Vagina (tissue), 2 donors: ENCODE measurements at regions not wholly inside any gene's neighbourhood (a gene's known extent, or its start where the extent isn't known, plus 50 kb on each side); places are given as distances from the start of the nearest gene placed in this dataset.

Source experiments
- DNase-seq, 2 donors: peaks; one replicate each; pipeline ENCODE4 v3.0.0-alpha.2; 2017; ENCODE audit errors: extremely low spot score in 2 of 2
- H3K27ac ChIP-seq: fragments of 200-600 bp; sonication (generic); one replicate; pipeline ENCODE4 v1.5.1; 2019
- H3K27me3 ChIP-seq: fragments of 200-600 bp; sonication (generic); one replicate; pipeline ENCODE4 v1.5.1; 2019
- H3K36me3 ChIP-seq, 2 donors: fragments of 200-600 bp; sonication (generic); one replicate each; pipeline ENCODE4 v1.5.1; 2017 to 2019
- H3K4me1 ChIP-seq: fragments of 200-600 bp; sonication (generic); one replicate; pipeline ENCODE4 v1.5.1; 2019
- H3K4me3 ChIP-seq, 2 donors: fragments of 200-600 bp; sonication (generic); 1 replicate in 1 of 2; 2 replicates in 1 of 2; pipeline ENCODE4 v1.5.1; 2016 to 2019
- H3K9me3 ChIP-seq: fragments of 200-600 bp; sonication (generic); one replicate; pipeline ENCODE4 v1.5.1; 2019
- POLR2A ChIP-seq, 2 donors: fragments of 450-650 bp; IDR thresholded peaks; one replicate each; pipeline ENCODE4 v1.6.1; 2017; ENCODE audit warnings: antibody characterized with exemption in 2 of 2, mild to moderate bottlenecking in 2 of 2, moderate library complexity in 2 of 2
- POLR2AphosphoS5 ChIP-seq, 2 donors: sonication (generic); formaldehyde crosslinking; IDR thresholded peaks; one replicate each; pipeline ENCODE4 v1.9.0; 2017; ENCODE audit warnings: antibody characterized with exemption in 2 of 2, mild to moderate bottlenecking in 2 of 2, low read depth in 1 of 2; ENCODE audit not compliant: insufficient read depth in 1 of 2
- intact Hi-C: fragments of 100-400 bp; cut with DNase I; formaldehyde crosslinking; loops from one replicate; pipeline ENCODE4 v1.15.1; 2023
- TF ChIP-seq, protein P1 (sequence below), 3 experiments: fragments of 450-650 bp in 2 of 3; fragments of 200-600 bp in 1 of 3; sonication (generic) in 1 of 3; IDR thresholded peaks; one replicate each; pipeline ENCODE4 v1.5.1; 2017 to 2019; ENCODE audit warnings: antibody characterized with exemption in 3 of 3, mild to moderate bottlenecking in 2 of 3, moderate library complexity in 2 of 3

DNA sequence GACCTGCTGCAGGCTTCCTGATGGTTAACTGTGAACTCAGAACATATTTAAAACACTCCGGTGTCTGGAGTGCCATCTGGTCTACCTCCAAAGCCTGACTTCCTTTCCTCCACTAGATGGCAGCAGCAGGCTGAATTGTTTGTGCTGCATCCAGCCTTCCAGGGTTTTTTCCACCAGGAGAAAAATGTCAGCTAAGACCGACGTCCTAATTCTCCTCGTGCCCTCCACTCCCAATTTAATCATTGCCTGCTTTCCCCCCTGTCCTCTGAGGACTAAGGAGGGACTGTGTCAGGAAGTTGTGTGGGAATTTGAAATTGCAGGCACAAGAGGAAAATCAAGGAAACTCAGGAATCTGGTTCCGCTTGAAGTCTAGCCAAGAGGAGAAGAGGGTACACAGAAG, 165.2 kb upstream of the UMPS start:
- no peaks in the 10 kb centered on the region for H3K4me1 ChIP-seq
- H3K4me3 ChIP-seq = no peak overlapping the region
- H3K36me3 ChIP-seq = no peaks in the 10 kb centered on the region
- no peak overlapping the region for H3K27ac ChIP-seq
- DNase-seq = no peak
- no peaks in the 10 kb centered on the region for H3K9me3 ChIP-seq
- no peak for TF ChIP-seq POLR2AphosphoS5 (IDR thresholded peaks at IDR 0.05; ENCODE audit: insufficient read depth in 1 of 2, low read depth in 1 of 2)
- TF ChIP-seq, protein P1, sequence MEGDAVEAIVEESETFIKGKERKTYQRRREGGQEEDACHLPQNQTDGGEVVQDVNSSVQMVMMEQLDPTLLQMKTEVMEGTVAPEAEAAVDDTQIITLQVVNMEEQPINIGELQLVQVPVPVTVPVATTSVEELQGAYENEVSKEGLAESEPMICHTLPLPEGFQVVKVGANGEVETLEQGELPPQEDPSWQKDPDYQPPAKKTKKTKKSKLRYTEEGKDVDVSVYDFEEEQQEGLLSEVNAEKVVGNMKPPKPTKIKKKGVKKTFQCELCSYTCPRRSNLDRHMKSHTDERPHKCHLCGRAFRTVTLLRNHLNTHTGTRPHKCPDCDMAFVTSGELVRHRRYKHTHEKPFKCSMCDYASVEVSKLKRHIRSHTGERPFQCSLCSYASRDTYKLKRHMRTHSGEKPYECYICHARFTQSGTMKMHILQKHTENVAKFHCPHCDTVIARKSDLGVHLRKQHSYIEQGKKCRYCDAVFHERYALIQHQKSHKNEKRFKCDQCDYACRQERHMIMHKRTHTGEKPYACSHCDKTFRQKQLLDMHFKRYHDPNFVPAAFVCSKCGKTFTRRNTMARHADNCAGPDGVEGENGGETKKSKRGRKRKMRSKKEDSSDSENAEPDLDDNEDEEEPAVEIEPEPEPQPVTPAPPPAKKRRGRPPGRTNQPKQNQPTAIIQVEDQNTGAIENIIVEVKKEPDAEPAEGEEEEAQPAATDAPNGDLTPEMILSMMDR (IDR thresholded peaks at IDR 0.05) = peak; percentile 77 to 83 (median 81)
- intact Hi-C loops = loop anchor here (10.0 kb wide), 1 partner anchor 120 kb away; no protein-coding TSS in a partner anchor
- H3K27me3 ChIP-seq = no peaks in the 10 kb centered on the region

DNA sequence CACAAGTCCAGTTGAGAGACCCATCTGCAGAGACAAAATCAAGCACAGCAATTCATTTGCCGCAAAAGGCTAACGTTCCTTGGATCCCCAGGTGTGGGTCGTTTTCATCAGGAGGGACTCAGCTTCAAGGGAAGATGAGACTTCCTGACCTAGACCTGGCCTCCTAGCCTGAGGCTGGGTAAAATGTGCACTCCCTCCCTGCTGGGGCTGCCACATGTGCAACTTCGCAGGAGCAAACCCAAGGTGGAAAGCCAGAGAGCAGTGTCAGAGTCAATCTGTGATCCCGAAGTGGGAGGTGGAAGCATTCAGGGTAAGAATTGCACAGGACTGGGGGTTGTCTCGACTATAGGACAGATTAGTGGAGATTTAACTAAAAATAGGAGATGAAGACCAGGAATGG, 164.7 kb upstream of the UMPS start:
- Histone ChIP-seq H3K27ac (no peak overlapping the region), H3K4me3 (no peak overlapping the region), H3K9me3 (no peaks in the 10 kb centered on the region), H3K4me1 (no peaks in the 10 kb centered on the region), H3K36me3 (no peaks in the 10 kb centered on the region), H3K27me3 (no peaks in the 10 kb centered on the region)
- intact Hi-C loops = loop anchor here (10.0 kb wide), 1 partner anchor 119 kb away; no protein-coding TSS in a partner anchor
- no peak for DNase-seq
- TF ChIP-seq, protein P1 (IDR thresholded peaks at IDR 0.05) = no peak
- TF ChIP-seq POLR2AphosphoS5 (IDR thresholded peaks at IDR 0.05; ENCODE audit: insufficient read depth in 1 of 2, low read depth in 1 of 2) (no peak), POLR2A (IDR thresholded peaks at IDR 0.05) (no peak)

DNA sequence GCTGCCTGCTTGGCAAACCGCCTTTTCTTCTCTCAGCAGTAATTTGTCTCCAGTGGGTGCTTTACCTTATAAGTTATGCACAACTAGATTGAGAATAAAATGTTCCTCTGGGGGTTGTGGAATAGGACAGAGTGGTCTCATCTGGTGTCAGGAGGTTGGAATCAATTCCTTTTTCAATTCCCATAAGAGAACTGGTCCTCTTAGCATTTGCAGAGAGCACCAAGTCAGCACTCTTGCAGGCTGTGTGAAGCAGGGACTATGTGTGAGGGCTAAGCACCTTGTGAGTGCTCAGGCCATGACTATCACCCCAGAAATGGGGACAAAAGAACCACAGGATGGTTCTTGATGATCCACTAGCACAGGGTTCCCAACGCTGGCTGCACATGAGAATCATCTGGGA, 163.6 kb upstream of the UMPS start:
- DNase-seq = no peak
- no peaks in the 10 kb centered on the region for H3K9me3 ChIP-seq
- H3K4me3 ChIP-seq = no peak overlapping the region
- H3K27me3 ChIP-seq = no peaks in the 10 kb centered on the region
- no peaks in the 10 kb centered on the region for H3K4me1 ChIP-seq
- no peak for TF ChIP-seq POLR2A (IDR thresholded peaks at IDR 0.05)
- TF ChIP-seq POLR2AphosphoS5 (IDR thresholded peaks at IDR 0.05; ENCODE audit: insufficient read depth in 1 of 2, low read depth in 1 of 2) = no peak
- TF ChIP-seq, protein P1 (IDR thresholded peaks at IDR 0.05) = no peak
- H3K27ac ChIP-seq = no peak overlapping the region
- H3K36me3 ChIP-seq = no peaks in the 10 kb centered on the region
- intact Hi-C loops = loop anchor here (10.0 kb wide), 1 partner anchor 118 kb away; no protein-coding TSS in a partner anchor

DNA sequence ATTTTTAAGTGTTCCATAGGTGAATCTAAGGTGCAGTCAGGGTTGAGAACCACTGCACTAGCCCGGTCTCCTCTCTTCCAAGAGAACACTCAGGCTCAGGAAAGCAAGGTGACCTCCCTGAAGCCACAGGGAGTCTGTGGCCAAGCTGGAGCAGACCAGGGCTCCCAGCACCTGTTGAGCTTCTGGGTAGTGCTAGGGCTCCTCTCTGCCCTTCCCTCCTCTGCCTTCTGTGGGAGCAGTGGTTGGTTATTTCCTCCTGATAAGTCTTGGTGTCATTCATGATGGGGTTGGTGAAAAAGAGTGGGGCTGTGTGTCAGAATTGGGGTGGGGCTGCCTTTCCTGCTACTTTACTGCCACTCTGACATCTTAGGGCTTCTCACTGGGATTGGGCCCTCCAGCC, 163.1 kb upstream of the UMPS start:
- DNase-seq = no peak
- H3K36me3 ChIP-seq = no peaks in the 10 kb centered on the region
- H3K4me3 ChIP-seq = no peak overlapping the region
- H3K27me3 ChIP-seq = no peaks in the 10 kb centered on the region
- H3K27ac ChIP-seq = no peak overlapping the region
- TF ChIP-seq POLR2AphosphoS5 (IDR thresholded peaks at IDR 0.05; ENCODE audit: insufficient read depth in 1 of 2, low read depth in 1 of 2) = no peak
- intact Hi-C loops = loop anchor here (10.0 kb wide), 1 partner anchor 118 kb away; no protein-coding TSS in a partner anchor
- H3K9me3 ChIP-seq = no peaks in the 10 kb centered on the region
- no peaks in the 10 kb centered on the region for H3K4me1 ChIP-seq

DNA sequence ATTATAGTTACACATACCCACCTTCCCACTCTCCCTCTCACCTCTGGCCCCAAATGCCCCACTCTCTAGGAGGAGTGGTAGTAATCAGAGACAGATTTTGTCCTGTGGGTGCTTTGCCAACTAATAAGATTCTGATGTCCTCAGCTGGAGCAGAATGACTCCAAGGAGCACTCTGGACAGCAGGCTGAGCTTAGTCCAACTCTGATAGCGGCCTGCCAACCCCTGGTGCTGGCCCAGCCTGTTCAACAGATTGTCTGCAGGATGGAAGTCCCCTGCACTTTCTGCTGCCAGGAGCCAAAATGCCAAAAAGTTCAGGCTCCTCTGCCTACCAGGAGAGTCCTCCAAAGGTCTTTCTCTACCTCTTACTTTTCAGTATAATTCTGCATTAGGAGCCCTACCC, 160.5 kb upstream of the UMPS start:
- TF ChIP-seq, protein P1 (IDR thresholded peaks at IDR 0.05) = no peak
- TF ChIP-seq POLR2A (IDR thresholded peaks at IDR 0.05) (no peak), POLR2AphosphoS5 (IDR thresholded peaks at IDR 0.05; ENCODE audit: insufficient read depth in 1 of 2, low read depth in 1 of 2) (no peak)
- no peaks in the 10 kb centered on the region for H3K36me3 ChIP-seq
- intact Hi-C loops = loop anchor here (10.0 kb wide), 1 partner anchor 115 kb away; no protein-coding TSS in a partner anchor
- DNase-seq = no peak
- no peak overlapping the region for H3K27ac ChIP-seq
- no peaks in the 10 kb centered on the region for H3K27me3 ChIP-seq
- no peak overlapping the region for H3K4me3 ChIP-seq
- no peaks in the 10 kb centered on the region for H3K4me1 ChIP-seq
- no peaks in the 10 kb centered on the region for H3K9me3 ChIP-seq
